ENCODE measurements at regions not wholly inside any gene's neighbourhood (a gene's known extent, or its start where the extent isn't known, plus 50 kb on each side); places are given as distances from the start of the nearest gene placed in this dataset.
A peak's percentile ranks its signal among the peaks of the same experiment; 100 is the strongest.

DNA sequence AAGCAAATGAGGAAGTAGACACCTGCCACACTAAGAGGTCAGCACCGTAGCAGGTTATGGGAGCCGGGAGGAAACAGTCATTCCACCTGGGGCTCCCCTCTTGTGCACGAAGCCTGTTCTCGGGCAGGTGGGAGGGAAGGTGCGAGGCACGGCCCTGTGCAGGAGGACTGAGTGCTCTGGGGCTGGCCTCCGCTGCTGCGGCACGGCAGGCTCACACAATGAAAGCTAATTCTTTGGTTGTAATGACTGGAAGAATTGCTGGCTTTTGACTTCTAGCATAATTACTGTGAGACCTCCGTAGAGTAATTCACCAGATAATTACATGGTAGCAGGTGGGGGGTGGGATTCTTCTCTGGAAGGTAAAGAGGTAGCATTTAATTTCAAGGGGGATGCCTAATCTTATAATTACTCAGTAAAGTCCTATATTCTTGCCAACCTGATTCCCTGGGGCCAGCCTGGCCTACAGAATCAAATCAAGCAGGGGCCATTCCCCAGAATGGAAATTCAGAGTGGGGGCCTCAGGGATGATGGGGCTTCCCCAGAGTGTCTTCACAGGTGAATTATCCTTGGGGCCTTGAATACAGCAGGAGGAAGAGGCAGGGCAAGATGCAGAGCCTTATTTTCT, 129.1 kb downstream of the TPRA1 start:
- no peak overlapping the region for H3K4me3 Mint-ChIP-seq (ENCODE audit: unreplicated experiment)
- TF ChIP-seq, protein P1, sequence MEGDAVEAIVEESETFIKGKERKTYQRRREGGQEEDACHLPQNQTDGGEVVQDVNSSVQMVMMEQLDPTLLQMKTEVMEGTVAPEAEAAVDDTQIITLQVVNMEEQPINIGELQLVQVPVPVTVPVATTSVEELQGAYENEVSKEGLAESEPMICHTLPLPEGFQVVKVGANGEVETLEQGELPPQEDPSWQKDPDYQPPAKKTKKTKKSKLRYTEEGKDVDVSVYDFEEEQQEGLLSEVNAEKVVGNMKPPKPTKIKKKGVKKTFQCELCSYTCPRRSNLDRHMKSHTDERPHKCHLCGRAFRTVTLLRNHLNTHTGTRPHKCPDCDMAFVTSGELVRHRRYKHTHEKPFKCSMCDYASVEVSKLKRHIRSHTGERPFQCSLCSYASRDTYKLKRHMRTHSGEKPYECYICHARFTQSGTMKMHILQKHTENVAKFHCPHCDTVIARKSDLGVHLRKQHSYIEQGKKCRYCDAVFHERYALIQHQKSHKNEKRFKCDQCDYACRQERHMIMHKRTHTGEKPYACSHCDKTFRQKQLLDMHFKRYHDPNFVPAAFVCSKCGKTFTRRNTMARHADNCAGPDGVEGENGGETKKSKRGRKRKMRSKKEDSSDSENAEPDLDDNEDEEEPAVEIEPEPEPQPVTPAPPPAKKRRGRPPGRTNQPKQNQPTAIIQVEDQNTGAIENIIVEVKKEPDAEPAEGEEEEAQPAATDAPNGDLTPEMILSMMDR (IDR thresholded peaks at IDR 0.05; ENCODE audit: unreplicated experiment), result no peak
- H3K4me1 Mint-ChIP-seq (ENCODE audit: unreplicated experiment), result peaks cover 2% of the 10 kb centered on the region
- H3K36me3 Mint-ChIP-seq (ENCODE audit: low read depth, unreplicated experiment), result no peaks in the 10 kb centered on the region
- no peak for DNase-seq (ENCODE audit: low spot score)
- H3K27me3 Mint-ChIP-seq (ENCODE audit: unreplicated experiment), result peaks cover 7% of the 10 kb centered on the region
- no peaks in the 10 kb centered on the region for H3K9me3 Mint-ChIP-seq (ENCODE audit: unreplicated experiment)
- H3K27ac Mint-ChIP-seq (ENCODE audit: unreplicated experiment), result no peak overlapping the region

DNA sequence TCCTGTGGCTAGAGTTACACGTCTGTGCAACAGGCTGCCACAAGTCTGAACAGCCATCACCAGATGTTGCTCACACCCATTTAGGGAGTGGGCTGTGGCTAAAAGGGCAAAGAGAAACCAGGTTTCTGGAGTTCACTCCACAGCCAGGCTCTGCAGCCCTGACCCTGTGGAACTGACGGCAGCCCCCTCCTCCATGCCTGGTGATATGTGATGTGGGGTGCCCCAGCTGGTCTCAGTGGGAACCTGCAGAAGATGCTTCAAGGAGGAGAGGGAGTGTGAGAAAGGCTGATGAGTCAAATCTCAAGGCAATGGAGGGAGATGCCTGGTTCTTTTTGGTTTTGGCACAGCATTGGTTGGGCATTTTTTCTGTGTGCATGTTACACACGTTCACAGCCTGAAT, 130.6 kb downstream of the TPRA1 start:
- Mint-ChIP-seq H3K27me3 (ENCODE audit: unreplicated experiment) (peaks cover 7% of the 10 kb centered on the region), H3K36me3 (ENCODE audit: low read depth, unreplicated experiment) (no peaks in the 10 kb centered on the region), H3K4me1 (ENCODE audit: unreplicated experiment) (peaks cover 7% of the 10 kb centered on the region), H3K9me3 (ENCODE audit: unreplicated experiment) (no peaks in the 10 kb centered on the region), H3K4me3 (ENCODE audit: unreplicated experiment) (no peak overlapping the region), H3K27ac (ENCODE audit: unreplicated experiment) (no peak overlapping the region)
- DNase-seq (ENCODE audit: low spot score), result no peak
- TF ChIP-seq, protein P1 (IDR thresholded peaks at IDR 0.05; ENCODE audit: unreplicated experiment), result no peak

DNA sequence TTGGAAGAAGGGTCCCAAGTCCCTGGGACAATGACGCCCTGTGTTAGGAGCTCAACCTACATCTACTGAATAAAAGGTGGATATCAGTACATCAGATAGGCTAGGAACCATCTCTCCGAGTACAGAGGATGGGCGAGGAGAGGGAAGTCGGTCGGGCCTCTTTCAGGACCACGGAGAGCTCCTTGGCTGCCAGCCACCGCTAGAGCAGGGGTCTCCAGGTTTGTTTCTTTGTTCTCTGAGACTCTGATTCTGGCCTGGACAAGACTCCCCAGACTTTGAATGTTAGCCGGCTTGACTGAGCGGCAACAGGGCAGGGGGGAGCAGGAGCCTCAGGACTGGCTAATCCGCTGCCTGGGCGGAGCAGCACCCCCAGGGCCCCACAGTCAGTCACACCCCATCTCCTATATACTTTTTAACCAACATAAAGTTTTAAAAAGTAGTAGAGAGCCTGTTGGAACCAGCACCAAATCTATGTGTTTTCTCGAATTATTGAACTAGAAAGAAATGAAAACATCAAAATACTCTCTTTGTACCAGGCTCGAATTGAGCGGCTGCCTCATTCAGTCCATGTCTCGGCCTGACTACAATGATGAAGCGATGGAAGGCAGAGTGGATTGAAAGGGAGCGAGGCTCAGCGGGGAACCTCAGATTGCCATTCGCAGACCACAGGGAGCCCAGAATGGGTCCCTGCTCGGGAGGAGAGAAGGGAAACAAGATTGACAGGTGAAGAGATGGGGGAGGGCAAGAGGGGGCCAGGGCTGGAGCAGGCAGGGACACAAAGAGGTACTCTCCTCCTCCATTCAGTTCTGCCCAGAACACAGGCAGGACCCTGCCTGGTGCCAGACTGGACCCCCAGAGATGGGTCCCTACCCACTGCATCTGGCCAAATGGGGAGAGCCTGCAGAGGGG, 131.6 kb downstream of the TPRA1 start:
- TF ChIP-seq, protein P1 (IDR thresholded peaks at IDR 0.05; ENCODE audit: unreplicated experiment), result no peak
- peaks cover 7% of the 10 kb centered on the region for H3K4me1 Mint-ChIP-seq (ENCODE audit: unreplicated experiment)
- no peaks in the 10 kb centered on the region for H3K36me3 Mint-ChIP-seq (ENCODE audit: low read depth, unreplicated experiment)
- no peak overlapping the region for H3K4me3 Mint-ChIP-seq (ENCODE audit: unreplicated experiment)
- peak; percentile 90 for DNase-seq (ENCODE audit: low spot score)
- H3K27ac Mint-ChIP-seq (ENCODE audit: unreplicated experiment), result no peak overlapping the region
- no peaks in the 10 kb centered on the region for H3K9me3 Mint-ChIP-seq (ENCODE audit: unreplicated experiment)
- peaks cover 3% of the 10 kb centered on the region for H3K27me3 Mint-ChIP-seq (ENCODE audit: unreplicated experiment)

DNA sequence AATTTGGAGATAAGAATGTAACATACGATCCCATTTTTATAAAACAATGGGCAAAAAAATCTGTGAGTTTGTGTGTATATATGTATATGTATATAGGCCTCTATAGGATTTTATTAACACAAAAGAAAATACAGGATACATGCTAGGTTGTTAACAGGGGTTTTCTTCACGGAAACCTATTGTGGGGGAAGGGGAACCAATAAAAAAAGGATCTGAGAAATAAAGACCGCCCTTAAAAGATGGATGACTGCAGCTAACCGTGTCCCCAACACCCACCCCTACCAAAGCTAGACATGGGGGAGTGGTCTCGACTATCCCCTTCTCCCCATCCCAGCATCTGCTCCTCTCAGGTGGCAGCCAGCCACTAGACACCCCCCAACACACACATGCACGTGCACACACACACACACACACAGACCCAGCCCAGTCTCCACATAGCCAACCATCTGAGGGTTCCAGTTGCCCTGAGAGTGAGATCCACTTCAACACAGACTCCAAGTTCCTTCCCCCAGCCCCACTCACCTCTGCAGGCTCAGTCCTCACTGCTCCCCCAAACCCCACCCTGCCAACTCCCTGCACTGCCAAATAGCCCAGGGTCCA, 132.9 kb downstream of the TPRA1 start:
- Mint-ChIP-seq H3K4me1 (ENCODE audit: unreplicated experiment) (peaks cover 7% of the 10 kb centered on the region), H3K27me3 (ENCODE audit: unreplicated experiment) (peaks cover 3% of the 10 kb centered on the region), H3K36me3 (ENCODE audit: low read depth, unreplicated experiment) (no peaks in the 10 kb centered on the region), H3K27ac (ENCODE audit: unreplicated experiment) (no peak overlapping the region), H3K9me3 (ENCODE audit: unreplicated experiment) (no peaks in the 10 kb centered on the region), H3K4me3 (ENCODE audit: unreplicated experiment) (no peak overlapping the region)
- TF ChIP-seq, protein P1 (IDR thresholded peaks at IDR 0.05; ENCODE audit: unreplicated experiment), result no peak
- no peak for DNase-seq (ENCODE audit: low spot score)

Measured in endothelial cell (in vitro differentiated cells).